ENCODE measurements at regions not wholly inside any gene's neighbourhood (a gene's known extent, or its start where the extent isn't known, plus 50 kb on each side); places are given as distances from the start of the nearest gene placed in this dataset.

DNA sequence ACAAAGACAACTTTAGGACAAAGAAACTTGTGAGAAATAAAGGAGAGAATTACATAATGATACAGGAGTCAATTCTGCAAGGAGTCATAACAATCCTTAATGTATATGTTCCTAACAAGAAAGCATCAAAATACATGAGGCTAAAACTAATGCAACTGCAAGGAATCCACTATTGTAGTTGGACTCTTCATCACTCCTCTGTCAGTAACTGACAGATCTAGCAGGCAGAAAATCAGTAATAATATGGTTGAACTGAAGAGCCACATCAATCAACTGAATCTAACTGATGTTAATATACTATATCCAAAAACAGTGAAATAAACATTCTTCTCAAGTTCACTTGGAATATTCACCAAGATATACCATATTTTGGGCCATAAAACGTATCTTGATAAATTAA, 1806.4 kb upstream of the CELF4 start:
- Histone ChIP-seq H4K91ac (replicated peaks; ENCODE audit: insufficient read length, low read length) (no peak overlapping the region), H2BK12ac (ENCODE audit: low read depth, low read length) (no peak overlapping the region), H2AK5ac (ENCODE audit: low read depth, low read length) (no peak overlapping the region), H3K4me2 (ENCODE audit: insufficient read depth in 1 of 2, low read depth in 2 of 2, low read length in 2 of 2) (no peak overlapping the region), H2AFZ (ENCODE audit: low read length) (no peak overlapping the region), H3K4me1 (replicated peaks in 1 of 4; ENCODE audit: control insufficient read depth in 3 of 4, insufficient read depth in 4 of 4, low read length in 3 of 4) (no peaks in the 10 kb centered on the region), H2BK20ac (ENCODE audit: low read length) (no peak overlapping the region), H3K23ac (ENCODE audit: insufficient read length) (no peak overlapping the region), H4K20me1 (replicated peaks in 1 of 2; ENCODE audit: control insufficient read depth in 1 of 2, insufficient read depth in 2 of 2, low read length in 2 of 2) (no peaks in the 10 kb centered on the region), H3K36me3 (ENCODE audit: control insufficient read depth in 2 of 4, insufficient read depth in 4 of 4, low read length in 3 of 4) (no peaks in the 10 kb centered on the region), H3K4ac (replicated peaks; ENCODE audit: insufficient read length, low read depth, low read length) (no peak overlapping the region), H3K4me3 (ENCODE audit: extremely low read depth in 1 of 4, insufficient read depth in 2 of 4, low read depth in 3 of 4, low read length in 4 of 4) (no peak overlapping the region), H3K79me2 (ENCODE audit: control insufficient read depth in 1 of 2, insufficient read depth in 2 of 2, low read length in 2 of 2) (no peaks in the 10 kb centered on the region), H4K5ac (ENCODE audit: insufficient read length, low read depth, low read length) (no peak overlapping the region), H3K23me2 (ENCODE audit: low read depth, low read length) (no peaks in the 10 kb centered on the region), H3K27me3 (replicated peaks in 1 of 4; ENCODE audit: control insufficient read depth in 3 of 4, extremely low read depth in 1 of 4, insufficient read depth in 3 of 4, low read length in 3 of 4) (no peaks in the 10 kb centered on the region), H3K79me1 (ENCODE audit: low read depth, low read length) (no peaks in the 10 kb centered on the region), H3K56ac (replicated peaks; ENCODE audit: insufficient read length, low read depth, low read length) (no peak overlapping the region), H3K9ac (replicated peaks in 1 of 4; ENCODE audit: extremely low read depth in 1 of 4, low read depth in 3 of 4, low read length in 3 of 4) (no peak overlapping the region), H4K8ac (ENCODE audit: extremely low read depth, insufficient read depth, low read length) (no peak overlapping the region), H2BK15ac (ENCODE audit: low read length) (no peak overlapping the region), H3K14ac (ENCODE audit: insufficient read length) (no peak overlapping the region), H2BK120ac (replicated peaks; ENCODE audit: low read depth, low read length) (no peak overlapping the region), H3K9me3 (ENCODE audit: insufficient read depth in 2 of 2, low read depth in 1 of 2, low read length in 1 of 2) (no peaks in the 10 kb centered on the region), H3K27ac (ENCODE audit: low read depth, low read length) (no peak overlapping the region), H3K18ac (ENCODE audit: extremely low read depth, low read length) (no peak overlapping the region), H2BK5ac (ENCODE audit: low read depth, low read length) (no peak overlapping the region)
- POLR2A ChIA-PET (ENCODE audit: partially characterized antibody), result no interaction called here
- CTCF ChIA-PET (ENCODE audit: partially characterized antibody), result no interaction called here
- TF ChIP-seq POU5F1 (IDR thresholded peaks at IDR 0.05; ENCODE audit: low read depth, low read length) (no peak), RBBP5 (IDR thresholded peaks at IDR 0.05; ENCODE audit: borderline replicate concordance, low read depth, low read length) (no peak), HDAC2 (IDR thresholded peaks at IDR 0.05; ENCODE audit: borderline replicate concordance in 1 of 2, low read depth in 2 of 2, low read length in 2 of 2) (no peak), E2F6 (IDR thresholded peaks at IDR 0.05) (no peak), SAP30 (IDR thresholded peaks at IDR 0.05; ENCODE audit: insufficient read depth, insufficient replicate concordance, low read length) (no peak), EZH2 (IDR thresholded peaks at IDR 0.05; ENCODE audit: low read depth, low read length, severe bottlenecking) (no peak), TAF7 (optimal IDR thresholded peaks at IDR 0.05; ENCODE audit: borderline replicate concordance, low read depth, low read length) (no peak), SIN3A (conservative IDR thresholded peaks at IDR 0.05 in 1 of 2, IDR thresholded peaks at IDR 0.05 in 1 of 2; ENCODE audit: low read depth in 1 of 2, low read length in 2 of 2) (no peak), POLR2AphosphoS5 (IDR thresholded peaks at IDR 0.05; ENCODE audit: low read depth, low read length) (no peak)
- TF ChIP-seq, protein P1, sequence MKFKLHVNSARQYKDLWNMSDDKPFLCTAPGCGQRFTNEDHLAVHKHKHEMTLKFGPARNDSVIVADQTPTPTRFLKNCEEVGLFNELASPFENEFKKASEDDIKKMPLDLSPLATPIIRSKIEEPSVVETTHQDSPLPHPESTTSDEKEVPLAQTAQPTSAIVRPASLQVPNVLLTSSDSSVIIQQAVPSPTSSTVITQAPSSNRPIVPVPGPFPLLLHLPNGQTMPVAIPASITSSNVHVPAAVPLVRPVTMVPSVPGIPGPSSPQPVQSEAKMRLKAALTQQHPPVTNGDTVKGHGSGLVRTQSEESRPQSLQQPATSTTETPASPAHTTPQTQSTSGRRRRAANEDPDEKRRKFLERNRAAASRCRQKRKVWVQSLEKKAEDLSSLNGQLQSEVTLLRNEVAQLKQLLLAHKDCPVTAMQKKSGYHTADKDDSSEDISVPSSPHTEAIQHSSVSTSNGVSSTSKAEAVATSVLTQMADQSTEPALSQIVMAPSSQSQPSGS (IDR thresholded peaks at IDR 0.05; ENCODE audit: low read length), result no peak
- TF ChIP-seq, protein P2, sequence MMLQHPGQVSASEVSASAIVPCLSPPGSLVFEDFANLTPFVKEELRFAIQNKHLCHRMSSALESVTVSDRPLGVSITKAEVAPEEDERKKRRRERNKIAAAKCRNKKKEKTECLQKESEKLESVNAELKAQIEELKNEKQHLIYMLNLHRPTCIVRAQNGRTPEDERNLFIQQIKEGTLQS (IDR thresholded peaks at IDR 0.05; ENCODE audit: insufficient read depth, low read depth, low read length), result no peak
- DNase-seq (ENCODE audit: low read depth in 1 of 2, low spot score in 2 of 2) (no peak), FAIRE-seq (no peak)
- WGBS, 2 experiments (ENCODE audit: extremely low coverage in 1 of 2, insufficient coverage in 1 of 2, insufficient read length in 1 of 2, insufficient replicate concordance in 2 of 2, low coverage in 1 of 2, low lambda C conversion rate in 2 of 2, missing lambda C conversion rate in 1 of 2), result 86% methylated on average over 1 of the region's 1 CpG; no CpG with 5 or more reads in 1 of the 2 experiments

All from H1 (cell line).